SK-N-SH (cell line): ENCODE measurements at regions not wholly inside any gene's neighbourhood (a gene's known extent, or its start where the extent isn't known, plus 50 kb on each side); places are given as distances from the start of the nearest gene placed in this dataset.

Experiments
- CTCF ChIP-seq: fragments of 200-600 bp; sonication (generic); IDR thresholded peaks from 2 replicates; pipeline ENCODE4 v1.6.1; 2017; ENCODE audit warnings: antibody characterized with exemption, mild to moderate bottlenecking, moderate library complexity
- TF ChIP-seq, protein P1 (sequence below): fragments of 150-350 bp; IDR thresholded peaks from 2 replicates; pipeline ENCODE4 v1.6.1; 2017; ENCODE audit warnings: antibody characterized with exemption, low read length, low read depth, borderline replicate concordance

DNA sequence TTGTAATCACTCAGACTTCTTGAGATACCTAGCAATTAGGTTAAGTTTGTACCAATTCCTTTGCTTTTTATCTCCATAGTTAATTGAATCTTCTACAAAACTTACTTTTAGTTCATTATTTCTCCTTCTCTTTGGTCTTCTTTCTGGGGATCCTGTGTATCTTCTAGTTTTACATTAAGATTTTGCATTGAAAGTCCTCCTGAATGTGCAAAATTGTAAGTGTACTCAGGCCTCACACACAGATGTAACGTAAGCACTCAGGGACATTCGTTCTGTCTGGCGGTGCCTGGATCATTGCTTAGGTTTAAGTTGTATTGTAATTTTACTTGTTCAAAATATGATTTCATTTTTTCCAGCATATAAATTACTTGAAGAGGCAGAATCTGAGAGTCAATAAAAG, 222.6 kb upstream of the CPHXL start:
- TF ChIP-seq, protein P1, sequence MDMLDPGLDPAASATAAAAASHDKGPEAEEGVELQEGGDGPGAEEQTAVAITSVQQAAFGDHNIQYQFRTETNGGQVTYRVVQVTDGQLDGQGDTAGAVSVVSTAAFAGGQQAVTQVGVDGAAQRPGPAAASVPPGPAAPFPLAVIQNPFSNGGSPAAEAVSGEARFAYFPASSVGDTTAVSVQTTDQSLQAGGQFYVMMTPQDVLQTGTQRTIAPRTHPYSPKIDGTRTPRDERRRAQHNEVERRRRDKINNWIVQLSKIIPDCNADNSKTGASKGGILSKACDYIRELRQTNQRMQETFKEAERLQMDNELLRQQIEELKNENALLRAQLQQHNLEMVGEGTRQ, result no peak
- no peak for TF ChIP-seq CTCF
